Nephron progenitor cell (in vitro differentiated cells): ENCODE measurements at regions not wholly inside any gene's neighbourhood (a gene's known extent, or its start where the extent isn't known, plus 50 kb on each side); places are given as distances from the start of the nearest gene placed in this dataset.

ENCODE experiments used
- DNase-seq: peaks from one replicate; pipeline ENCODE4 v3.0.0; 2021
- H3K27ac Mint-ChIP-seq: 2 replicates; pipeline ENCODE4 v1.8.0; 2021; ENCODE audit warnings: mild to moderate bottlenecking, moderate library complexity, mixed read lengths
- H3K27me3 Mint-ChIP-seq: 2 replicates; pipeline ENCODE4 v1.8.0; 2021; ENCODE audit warnings: mild to moderate bottlenecking, low read depth, mixed read lengths; ENCODE audit not compliant: poor library complexity
- H3K36me3 Mint-ChIP-seq: 2 replicates; pipeline ENCODE4 v1.8.0; 2021; ENCODE audit warnings: low read depth, mixed read lengths
- H3K4me1 Mint-ChIP-seq: 2 replicates; pipeline ENCODE4 v1.8.0; 2021; ENCODE audit warnings: mixed read lengths
- H3K4me3 Mint-ChIP-seq: 2 replicates; pipeline ENCODE4 v1.8.0; 2021; ENCODE audit warnings: mild to moderate bottlenecking, moderate library complexity, mixed read lengths
- H3K9me3 Mint-ChIP-seq: 2 replicates; pipeline ENCODE4 v1.8.0; 2021; ENCODE audit warnings: mild to moderate bottlenecking, moderate library complexity, mixed read lengths
- CTCF ChIP-seq: fragments of 200-600 bp; sonication (generic); IDR thresholded peaks from 2 replicates; pipeline ENCODE4 v1.5.0; 2021; ENCODE audit warnings: antibody characterized with exemption

DNA sequence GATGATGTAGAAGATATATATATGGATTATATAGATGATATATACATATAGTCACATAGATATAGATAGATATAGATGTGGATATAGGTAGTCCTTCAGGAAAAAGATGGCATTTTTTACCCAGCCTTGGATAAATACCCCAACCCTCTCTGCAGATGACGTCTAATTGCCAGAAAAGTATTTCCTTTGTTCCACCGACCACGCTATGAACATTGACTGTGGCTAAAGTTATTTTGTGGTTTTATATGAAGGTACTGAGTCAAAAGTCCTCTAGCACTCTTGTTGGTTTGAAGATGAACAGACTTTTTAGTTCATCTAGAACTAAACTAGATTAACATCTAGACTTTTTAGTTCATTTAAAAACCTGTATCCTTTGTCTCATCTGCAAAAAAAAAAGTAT lies 207.7 kb downstream of the PLOD2 start:
- H3K4me1 Mint-ChIP-seq, result no peaks in the 10 kb centered on the region
- no peak overlapping the region for H3K27ac Mint-ChIP-seq
- no peak overlapping the region for H3K4me3 Mint-ChIP-seq
- H3K9me3 Mint-ChIP-seq, result peaks cover 9% of the 10 kb centered on the region
- TF ChIP-seq CTCF, result no peak
- no peak for DNase-seq
- no peaks in the 10 kb centered on the region for H3K27me3 Mint-ChIP-seq
- no peaks in the 10 kb centered on the region for H3K36me3 Mint-ChIP-seq

GRCh38 chr3:145959457-145960088 lies 201.4 kb downstream of the PLOD2 start:
- H3K9me3 Mint-ChIP-seq, result no peaks in the 10 kb centered on the region
- no peak overlapping the region for H3K27ac Mint-ChIP-seq
- H3K27me3 Mint-ChIP-seq, result no peaks in the 10 kb centered on the region
- no peak overlapping the region for H3K4me3 Mint-ChIP-seq
- H3K36me3 Mint-ChIP-seq, result no peaks in the 10 kb centered on the region
- DNase-seq, result no peak
- no peak for TF ChIP-seq CTCF
- no peaks in the 10 kb centered on the region for H3K4me1 Mint-ChIP-seq

DNA sequence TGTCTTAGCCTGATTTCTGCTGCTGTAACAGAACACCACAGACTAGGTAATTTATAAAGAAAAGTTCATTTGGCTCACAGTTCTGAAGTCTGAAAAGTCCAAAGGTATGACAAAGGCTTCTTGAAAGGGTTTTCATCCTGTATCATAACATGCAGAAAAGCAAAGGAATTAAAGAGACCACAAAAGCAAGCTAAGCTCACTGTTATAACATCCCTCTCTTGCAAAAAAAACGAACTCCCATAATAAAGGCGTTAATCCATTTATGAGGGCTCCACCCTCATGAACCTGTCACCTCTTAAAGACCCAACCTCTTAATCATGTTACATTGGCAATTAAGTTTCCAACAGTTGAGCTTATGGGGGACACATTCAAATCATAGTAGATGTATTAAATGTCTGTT lies 197.9 kb downstream of the PLOD2 start:
- H3K9me3 Mint-ChIP-seq, result no peaks in the 10 kb centered on the region
- no peaks in the 10 kb centered on the region for H3K4me1 Mint-ChIP-seq
- H3K27ac Mint-ChIP-seq, result no peak overlapping the region
- no peak for TF ChIP-seq CTCF
- no peaks in the 10 kb centered on the region for H3K36me3 Mint-ChIP-seq
- H3K4me3 Mint-ChIP-seq, result no peak overlapping the region
- no peak for DNase-seq
- H3K27me3 Mint-ChIP-seq, result no peaks in the 10 kb centered on the region

DNA sequence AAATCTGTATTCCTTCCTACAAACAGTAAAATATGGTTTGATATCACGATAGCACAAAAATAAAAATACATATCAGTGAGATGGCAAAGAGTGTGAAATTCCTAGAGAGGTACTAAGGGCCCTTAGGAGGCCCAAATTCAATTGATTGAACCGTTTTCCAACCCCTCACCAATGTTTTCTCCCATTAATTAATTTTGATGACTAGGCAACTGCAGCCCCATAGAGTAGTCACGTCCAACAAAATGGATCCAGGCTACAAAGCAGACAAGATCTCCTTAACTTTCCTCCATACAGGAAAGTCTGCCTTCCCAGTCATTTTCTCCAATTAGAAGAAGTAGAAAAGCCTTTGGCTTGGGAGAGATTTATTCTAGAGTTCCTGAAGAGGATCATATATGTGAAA lies 193.9 kb downstream of the PLOD2 start:
- Mint-ChIP-seq H3K4me1 (no peaks in the 10 kb centered on the region), H3K36me3 (no peaks in the 10 kb centered on the region), H3K9me3 (no peaks in the 10 kb centered on the region)

GRCh38 chr3:145971186-145971585 lies 189.8 kb downstream of the PLOD2 start:
- no peak for DNase-seq
- TF ChIP-seq CTCF, result no peak
- Mint-ChIP-seq H3K27ac (no peak overlapping the region), H3K4me3 (no peak overlapping the region), H3K4me1 (no peaks in the 10 kb centered on the region), H3K36me3 (no peaks in the 10 kb centered on the region), H3K9me3 (no peaks in the 10 kb centered on the region), H3K27me3 (no peaks in the 10 kb centered on the region)

More for the DNA sequence above, 193.9 kb downstream of the PLOD2 start:
- no peak for DNase-seq
- no peaks in the 10 kb centered on the region for H3K27me3 Mint-ChIP-seq
- H3K27ac Mint-ChIP-seq, result no peak overlapping the region
- no peak for TF ChIP-seq CTCF
- H3K4me3 Mint-ChIP-seq, result no peak overlapping the region

- Mint-ChIP-seq H3K4me1 (no peaks in the 10 kb centered on the region), H3K27me3 (no peaks in the 10 kb centered on the region), H3K27ac (no peak overlapping the region), H3K4me3 (no peak overlapping the region), H3K9me3 (no peaks in the 10 kb centered on the region), H3K36me3 (no peaks in the 10 kb centered on the region)
- DNase-seq, result no peak
- TF ChIP-seq CTCF, result no peak
Observed at GRCh38 chr3:145972851-145973250, 188.1 kb downstream of the PLOD2 start.
